CD14-positive monocyte (primary cell): ENCODE measurements at regions not wholly inside any gene's neighbourhood (a gene's known extent, or its start where the extent isn't known, plus 50 kb on each side); places are given as distances from the start of the nearest gene placed in this dataset.

Source experiments
- DNase-seq, 3 donors: peaks; one replicate each; pipeline ENCODE4 v3.0.0-alpha.2; 2011 to 2022
- H2AFZ ChIP-seq: 2 replicates; pipeline ENCODE4 v1.6.0; 2012; ENCODE audit warnings: mild to moderate bottlenecking, low read depth, low read length, inconsistent platforms; ENCODE audit not compliant: insufficient read depth, poor library complexity, severe bottlenecking
- H3K27ac ChIP-seq, 2 donors: 1 replicate in 1 of 2; 2 replicates in 1 of 2; pipeline ENCODE4 v1.5.1; 2012 to 2013; ENCODE audit warnings: low read length in 2 of 2, control low read depth in 1 of 2, inconsistent platforms in 1 of 2, low read depth in 1 of 2, mild to moderate bottlenecking in 1 of 2
- H3K27me3 ChIP-seq, 2 donors: one replicate each; pipeline versions ENCODE4 v1.6.0 to v1.6.1; 2011 to 2013; ENCODE audit warnings: low read length in 2 of 2; ENCODE audit not compliant: control insufficient read depth in 2 of 2, insufficient read depth in 2 of 2
- H3K36me3 ChIP-seq, 2 donors: replicated peaks in 1 of 2; 1 replicate in 1 of 2; 2 replicates in 1 of 2; pipeline versions ENCODE4 v1.5.1 to v1.6.1; 2012 to 2013; ENCODE audit warnings: low read length in 2 of 2, control low read depth in 1 of 2, inconsistent platforms in 1 of 2, mild to moderate bottlenecking in 1 of 2; ENCODE audit not compliant: insufficient read depth in 2 of 2, control insufficient read depth in 1 of 2
- H3K4me1 ChIP-seq, 2 donors: 1 replicate in 1 of 2; 2 replicates in 1 of 2; pipeline versions ENCODE4 v1.5.1 to v1.6.1; 2012 to 2013; ENCODE audit warnings: low read length in 2 of 2, control low read depth in 1 of 2, inconsistent platforms in 1 of 2, mild to moderate bottlenecking in 1 of 2, moderate library complexity in 1 of 2; ENCODE audit not compliant: insufficient read depth in 2 of 2, control insufficient read depth in 1 of 2
- H3K4me2 ChIP-seq: replicated peaks from 2 replicates; pipeline ENCODE3; 2012; ENCODE audit warnings: low read length, moderate library complexity, mild to moderate bottlenecking; ENCODE audit not compliant: poor library complexity, severe bottlenecking; ENCODE audit errors: extremely low read depth
- H3K4me3 ChIP-seq, 3 experiments: fragments of 200-600 bp in 1 of 3; sonication (generic) in 1 of 3; replicated peaks in 1 of 3; 1 replicate in 2 of 3; 2 replicates in 1 of 3; pipeline ENCODE4 v1.5.1; 2011 to 2013; ENCODE audit warnings: low read length in 3 of 3, mild to moderate bottlenecking in 3 of 3, control low read depth in 2 of 3, low read depth in 2 of 3, inconsistent platforms in 1 of 3, moderate library complexity in 1 of 3
- H3K79me2 ChIP-seq: 2 replicates; pipeline ENCODE4 v1.6.0; 2012; ENCODE audit warnings: mild to moderate bottlenecking, control low read depth, inconsistent platforms, low read length, moderate library complexity; ENCODE audit not compliant: insufficient read depth
- H3K9ac ChIP-seq: 2 replicates; pipeline ENCODE4 v1.6.0; 2017; ENCODE audit warnings: low read length, mild to moderate bottlenecking; ENCODE audit not compliant: insufficient read depth, poor library complexity, severe bottlenecking
- H3K9me3 ChIP-seq, 2 donors: replicated peaks in 1 of 2; 1 replicate in 1 of 2; 2 replicates in 1 of 2; pipeline versions ENCODE4 v1.5.1 to v1.6.1; 2012 to 2013; ENCODE audit warnings: low read length in 2 of 2, control low read depth in 1 of 2; ENCODE audit not compliant: control insufficient read depth in 1 of 2, insufficient read depth in 1 of 2
- H4K20me1 ChIP-seq: 2 replicates; pipeline ENCODE4 v1.6.0; 2012; ENCODE audit warnings: mild to moderate bottlenecking, low read length, control low read depth, moderate library complexity; ENCODE audit not compliant: insufficient read depth
- H3K27ac Mint-ChIP-seq, 7 donors: one replicate each; pipeline ENCODE4 v1.8.0; 2020; ENCODE audit warnings: mild to moderate bottlenecking in 7 of 7, mixed read lengths in 7 of 7, moderate library complexity in 6 of 7, inconsistent platforms in 2 of 7
- H3K27me3 Mint-ChIP-seq, 3 donors: one replicate each; pipeline ENCODE4 v1.8.0; 2021 to 2022; ENCODE audit warnings: low read depth in 3 of 3, mild to moderate bottlenecking in 3 of 3, mixed read lengths in 3 of 3, moderate library complexity in 3 of 3, inconsistent platforms in 1 of 3
- H3K36me3 Mint-ChIP-seq, 2 donors: one replicate each; pipeline ENCODE4 v1.8.0; 2020; ENCODE audit warnings: mixed read lengths in 2 of 2, inconsistent platforms in 1 of 2, mild to moderate bottlenecking in 1 of 2
- H3K4me1 Mint-ChIP-seq: one replicate; pipeline ENCODE4 v1.8.0; 2020; ENCODE audit warnings: mild to moderate bottlenecking, mixed read lengths
- H3K4me3 Mint-ChIP-seq, 2 donors: one replicate each; pipeline ENCODE4 v1.8.0; 2020; ENCODE audit warnings: mild to moderate bottlenecking in 2 of 2, mixed read lengths in 2 of 2, moderate library complexity in 1 of 2
- H3K9me3 Mint-ChIP-seq, 7 donors: one replicate each; pipeline ENCODE4 v1.8.0; 2020 to 2022; ENCODE audit warnings: mixed read lengths in 7 of 7, mild to moderate bottlenecking in 6 of 7, moderate library complexity in 6 of 7, inconsistent platforms in 2 of 7
- WGBS: methylation state at CpG from one replicate; pipeline ENCODE4 v1.1.5; 2013; ENCODE audit warnings: missing lambda C conversion rate; ENCODE audit not compliant: insufficient coverage; 5-methylcytosine and 5-hydroxymethylcytosine counted together
- intact Hi-C, 2 donors: fragments of 100-400 bp; cut with micrococcal nuclease; formaldehyde crosslinking; loops; one replicate each; pipeline versions ENCODE4 v1.15.0 to v1.15.1; 2023
- TF ChIP-seq, protein P1 (sequence below): fragments of 200-600 bp; IDR thresholded peaks from one replicate; pipeline ENCODE4 v1.8.0; 2022; ENCODE audit warnings: antibody characterized with exemption, mild to moderate bottlenecking

DNA sequence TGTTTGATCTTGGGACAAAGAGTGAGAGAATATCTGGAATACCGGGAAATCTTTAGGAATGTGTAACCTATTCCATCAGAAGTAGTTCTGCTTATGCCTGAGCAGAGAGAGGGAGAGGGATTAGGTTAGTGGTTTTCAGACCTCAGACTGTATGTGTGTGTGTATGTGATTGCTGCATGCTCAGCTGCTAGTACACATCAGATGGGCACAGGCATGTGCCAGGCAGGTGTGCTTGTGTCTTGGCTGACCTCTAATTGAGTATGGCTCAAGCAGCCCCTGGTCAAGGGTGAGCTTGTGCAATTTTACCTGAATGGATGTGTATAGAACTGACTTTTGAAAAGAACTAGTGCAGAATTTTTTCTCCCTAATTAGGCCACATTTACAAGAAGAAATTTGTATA, 91.2 kb downstream of the INSIG2 start:
- no peak for DNase-seq
- no peaks in the 10 kb centered on the region for H3K9me3 ChIP-seq
- intact Hi-C loops: loop anchor here in 1 of 2 donors (10.0 kb wide), 1 partner anchor 55 kb away; no protein-coding TSS in a partner anchor
- peaks cover 0 to 2% (median 0%) of the 10 kb centered on the region in 7 donors for H3K9me3 Mint-ChIP-seq
- H2AFZ ChIP-seq: no peak overlapping the region
- H3K27me3 Mint-ChIP-seq: peaks cover 0 to 5% (median 4%) of the 10 kb centered on the region in 3 donors
- H3K4me1 Mint-ChIP-seq: peaks cover 28% of the 10 kb centered on the region
- H3K4me3 Mint-ChIP-seq: no peak overlapping the region
- peaks cover 14 to 20% of the 10 kb centered on the region in 2 donors for H3K4me1 ChIP-seq
- 100% methylated on average over 1 of the region's 1 CpG for WGBS
- no peaks in the 10 kb centered on the region for H3K27me3 ChIP-seq
- H3K27ac Mint-ChIP-seq: peak overlapping the region in 1 of 7 donors; percentile 60
- TF ChIP-seq, protein P1, sequence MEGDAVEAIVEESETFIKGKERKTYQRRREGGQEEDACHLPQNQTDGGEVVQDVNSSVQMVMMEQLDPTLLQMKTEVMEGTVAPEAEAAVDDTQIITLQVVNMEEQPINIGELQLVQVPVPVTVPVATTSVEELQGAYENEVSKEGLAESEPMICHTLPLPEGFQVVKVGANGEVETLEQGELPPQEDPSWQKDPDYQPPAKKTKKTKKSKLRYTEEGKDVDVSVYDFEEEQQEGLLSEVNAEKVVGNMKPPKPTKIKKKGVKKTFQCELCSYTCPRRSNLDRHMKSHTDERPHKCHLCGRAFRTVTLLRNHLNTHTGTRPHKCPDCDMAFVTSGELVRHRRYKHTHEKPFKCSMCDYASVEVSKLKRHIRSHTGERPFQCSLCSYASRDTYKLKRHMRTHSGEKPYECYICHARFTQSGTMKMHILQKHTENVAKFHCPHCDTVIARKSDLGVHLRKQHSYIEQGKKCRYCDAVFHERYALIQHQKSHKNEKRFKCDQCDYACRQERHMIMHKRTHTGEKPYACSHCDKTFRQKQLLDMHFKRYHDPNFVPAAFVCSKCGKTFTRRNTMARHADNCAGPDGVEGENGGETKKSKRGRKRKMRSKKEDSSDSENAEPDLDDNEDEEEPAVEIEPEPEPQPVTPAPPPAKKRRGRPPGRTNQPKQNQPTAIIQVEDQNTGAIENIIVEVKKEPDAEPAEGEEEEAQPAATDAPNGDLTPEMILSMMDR: no peak
- H3K4me2 ChIP-seq: no peak overlapping the region
- H3K27ac ChIP-seq: no peak overlapping the region
- H3K36me3 Mint-ChIP-seq: no peaks in the 10 kb centered on the region
- H3K79me2 ChIP-seq: no peaks in the 10 kb centered on the region
- H3K4me3 ChIP-seq: no peak overlapping the region
- no peak overlapping the region for H3K9ac ChIP-seq
- H3K36me3 ChIP-seq: no peaks in the 10 kb centered on the region
- no peaks in the 10 kb centered on the region for H4K20me1 ChIP-seq

DNA sequence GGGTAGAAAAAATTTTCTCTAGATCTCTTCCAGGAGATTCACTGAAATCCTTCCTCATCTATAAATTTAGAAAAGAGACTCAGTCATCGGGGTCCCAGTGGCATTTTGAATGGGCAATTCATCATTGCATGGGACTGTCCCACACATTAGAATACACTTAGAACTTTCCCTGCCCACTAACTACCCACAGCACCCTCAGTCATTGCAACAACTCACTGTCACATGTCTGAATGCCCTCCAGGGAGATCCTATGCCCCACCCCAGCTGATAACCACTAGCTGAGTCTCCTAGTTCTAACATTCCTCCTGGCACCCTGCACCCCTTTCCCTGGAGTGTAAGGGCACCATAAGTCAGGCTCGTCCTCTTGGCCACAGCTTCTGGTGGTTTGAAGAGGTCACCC, 89.6 kb downstream of the INSIG2 start:
- no peak overlapping the region for H3K9ac ChIP-seq
- H3K79me2 ChIP-seq: no peaks in the 10 kb centered on the region
- TF ChIP-seq, protein P1: no peak
- H3K4me1 Mint-ChIP-seq: peaks cover 28% of the 10 kb centered on the region
- H2AFZ ChIP-seq: peak overlapping the region; percentile 15
- H3K36me3 Mint-ChIP-seq: no peaks in the 10 kb centered on the region
- peaks cover 14 to 20% of the 10 kb centered on the region in 2 donors for H3K4me1 ChIP-seq
- H4K20me1 ChIP-seq: no peaks in the 10 kb centered on the region
- no peak overlapping the region for H3K27ac ChIP-seq
- H3K27me3 ChIP-seq: no peaks in the 10 kb centered on the region
- 100% methylated on average over 1 of the region's 2 CpGs for WGBS
- H3K36me3 ChIP-seq: no peaks in the 10 kb centered on the region
- DNase-seq: peak in 1 of 3 donors; percentile 42
- no peaks in the 10 kb centered on the region for H3K9me3 ChIP-seq
- H3K27me3 Mint-ChIP-seq: peaks cover 3 to 7% (median 6%) of the 10 kb centered on the region in 3 donors
- intact Hi-C loops: loop anchor here in 1 of 2 donors (10.0 kb wide), 1 partner anchor 53 kb away; no protein-coding TSS in a partner anchor
- peak overlapping the region in 2 of 7 donors; percentile 11 to 33 for H3K27ac Mint-ChIP-seq
- peaks cover 0 to 2% (median 0%) of the 10 kb centered on the region in 7 donors for H3K9me3 Mint-ChIP-seq
- H3K4me3 ChIP-seq: no peak overlapping the region
- no peak overlapping the region for H3K4me3 Mint-ChIP-seq
- H3K4me2 ChIP-seq: no peak overlapping the region
